ENCODE measurements at regions not wholly inside any gene's neighbourhood (a gene's known extent, or its start where the extent isn't known, plus 50 kb on each side); places are given as distances from the start of the nearest gene placed in this dataset.

- no peak for TF ChIP-seq POLR2A (IDR thresholded peaks at IDR 0.05)
- no peak for TF ChIP-seq CTCF (IDR thresholded peaks at IDR 0.05)
- no peak for TF ChIP-seq POLR2AphosphoS5 (IDR thresholded peaks at IDR 0.05)
Observed at GRCh38 chr9:78438211-78438610, 141.3 kb downstream of the PSAT1 start.

Data from breast epithelium (tissue), 3 donors.